ENCODE measurements at regions not wholly inside any gene's neighbourhood (a gene's known extent, or its start where the extent isn't known, plus 50 kb on each side); places are given as distances from the start of the nearest gene placed in this dataset.

- peak overlapping the region; percentile 48 for H3K27ac ChIP-seq
- no peak for TF ChIP-seq CTCF (conservative IDR thresholded peaks at IDR 0.05)
These were observed 167.9 kb upstream of the PRICKLE2 start for GRCh38 chr3:64393193-64393592.

- no peak for TF ChIP-seq CTCF (conservative IDR thresholded peaks at IDR 0.05)
- peak overlapping the region; percentile 48 for H3K27ac ChIP-seq
These were observed 166.7 kb upstream of the PRICKLE2 start for GRCh38 chr3:64392001-64392400.

- no peak overlapping the region for H3K27ac ChIP-seq
- no peak for TF ChIP-seq CTCF (conservative IDR thresholded peaks at IDR 0.05)
These were observed 165.6 kb upstream of the PRICKLE2 start for GRCh38 chr3:64390893-64391292.

GRCh38 chr3:64388886-64389285, 163.6 kb upstream of the PRICKLE2 start:
- no peak for TF ChIP-seq CTCF (conservative IDR thresholded peaks at IDR 0.05)
- no peak overlapping the region for H3K27ac ChIP-seq

GRCh38 chr3:64387688-64388087, 162.4 kb upstream of the PRICKLE2 start:
- TF ChIP-seq CTCF (conservative IDR thresholded peaks at IDR 0.05) = no peak
- H3K27ac ChIP-seq = no peak overlapping the region

GRCh38 chr3:64385277-64385676, 160.0 kb upstream of the PRICKLE2 start:
- TF ChIP-seq CTCF (conservative IDR thresholded peaks at IDR 0.05) = no peak
- no peak overlapping the region for H3K27ac ChIP-seq

- TF ChIP-seq CTCF (conservative IDR thresholded peaks at IDR 0.05) = no peak
- H3K27ac ChIP-seq = no peak overlapping the region
These were observed 159.3 kb upstream of the PRICKLE2 start for GRCh38 chr3:64384561-64384960.

- H3K27ac ChIP-seq = no peak overlapping the region
- TF ChIP-seq CTCF (conservative IDR thresholded peaks at IDR 0.05) = no peak
These were observed 156.9 kb upstream of the PRICKLE2 start for GRCh38 chr3:64382153-64382552.
